CD4-positive, alpha-beta T cell treated with Interleukin-17A for 1 hour (primary cell): ENCODE measurements at regions not wholly inside any gene's neighbourhood (a gene's known extent, or its start where the extent isn't known, plus 50 kb on each side); places are given as distances from the start of the nearest gene placed in this dataset.
"Not testable (repeated sequence)": the region's sequence is repeated elsewhere in the genome, so short reads cannot be mapped to it uniquely, and the experiment has no call there.

Experiments
- DNase-seq: peaks from one replicate; pipeline ENCODE4 v3.0.0-alpha.2; 2020

GRCh38 chr12:34397591-34398365 lies 375.5 kb downstream of the ALG10 start:
- no peak for DNase-seq

- DNase-seq, result no peak
These were observed 376.0 kb downstream of the ALG10 start for GRCh38 chr12:34398366-34398705.

GRCh38 chr12:34398706-34399630 lies 376.7 kb downstream of the ALG10 start:
- no peak for DNase-seq

GRCh38 chr12:34399631-34400410 lies 377.5 kb downstream of the ALG10 start:
- DNase-seq, result no peak

- no peak for DNase-seq
These were observed 378.1 kb downstream of the ALG10 start for GRCh38 chr12:34400411-34400881.

GRCh38 chr12:34400986-34401658 lies 378.8 kb downstream of the ALG10 start:
- no peak for DNase-seq

- DNase-seq, result no peak
These were observed 379.4 kb downstream of the ALG10 start for GRCh38 chr12:34401659-34402227.

GRCh38 chr12:34402228-34402898 lies 380.1 kb downstream of the ALG10 start:
- no peak for DNase-seq

GRCh38 chr12:34402899-34403705 lies 380.8 kb downstream of the ALG10 start:
- no peak for DNase-seq

GRCh38 chr12:34403706-34404376 lies 381.5 kb downstream of the ALG10 start:
- DNase-seq, result no peak

GRCh38 chr12:34404377-34405285 lies 382.3 kb downstream of the ALG10 start:
- no peak for DNase-seq

- DNase-seq, result no peak
These were observed 383.3 kb downstream of the ALG10 start for GRCh38 chr12:34405286-34406227.

GRCh38 chr12:34406228-34406995 lies 384.1 kb downstream of the ALG10 start:
- DNase-seq, result no peak

- DNase-seq, result no peak
These were observed 384.7 kb downstream of the ALG10 start for GRCh38 chr12:34406996-34407300.

GRCh38 chr12:34407813-34408212 lies 385.5 kb downstream of the ALG10 start:
- DNase-seq, result no peak

- not testable (repeated sequence) for DNase-seq
These were observed 409.2 kb downstream of the ALG10 start for GRCh38 chr12:34431509-34431908.
